UCSD-AML1 (cell line): ENCODE measurements at regions not wholly inside any gene's neighbourhood (a gene's known extent, or its start where the extent isn't known, plus 50 kb on each side); places are given as distances from the start of the nearest gene placed in this dataset.

ENCODE experiments used
- DNase-seq: peaks from one replicate; lab custom pipeline; 2025; ENCODE audit not compliant: unreplicated experiment; lab: John Stamatoyannopoulos, UW

GRCh38 chr13:94968757-94969086, 256.4 kb upstream of the SOX21 start:
- DNase-seq = no peak

DNA sequence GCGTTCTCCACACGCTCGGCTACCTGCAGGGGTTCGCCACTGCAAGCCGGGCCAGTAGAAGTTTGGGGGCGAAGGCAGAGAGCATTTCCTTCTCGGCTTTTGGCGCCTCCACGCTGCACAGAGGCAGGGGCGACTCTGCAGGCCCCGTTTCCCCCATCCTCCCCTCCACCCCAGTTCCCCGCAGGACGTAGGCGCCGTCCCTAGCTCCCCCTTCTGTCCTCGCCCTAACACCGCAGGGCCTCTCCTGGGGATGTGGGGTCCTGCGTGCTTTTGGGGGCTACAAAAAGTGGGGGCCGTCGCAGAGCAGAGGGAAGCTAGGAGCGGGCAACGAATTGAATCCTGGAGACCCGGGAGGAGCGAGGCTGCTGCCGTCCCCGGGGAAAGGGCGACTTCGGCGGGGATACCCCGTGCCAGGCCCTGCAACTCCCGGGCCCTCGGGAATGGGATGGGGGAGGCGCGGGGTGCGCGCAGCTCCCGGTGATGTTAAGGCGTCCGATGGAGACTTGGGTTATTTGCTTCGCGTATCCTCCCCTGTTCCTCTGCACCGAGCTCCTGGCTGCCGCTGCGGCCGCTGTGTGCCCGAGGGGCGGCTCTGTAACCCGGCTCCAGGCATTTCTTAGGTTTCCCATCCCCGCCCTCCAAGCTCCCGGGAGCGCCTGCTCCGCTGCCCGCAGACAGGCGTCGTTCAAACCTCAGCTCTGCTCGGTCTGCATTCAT, 255.9 kb upstream of the SOX21 start:
- DNase-seq = no peak

GRCh38 chr13:94967183-94968039, 255.1 kb upstream of the SOX21 start:
- no peak for DNase-seq

DNA sequence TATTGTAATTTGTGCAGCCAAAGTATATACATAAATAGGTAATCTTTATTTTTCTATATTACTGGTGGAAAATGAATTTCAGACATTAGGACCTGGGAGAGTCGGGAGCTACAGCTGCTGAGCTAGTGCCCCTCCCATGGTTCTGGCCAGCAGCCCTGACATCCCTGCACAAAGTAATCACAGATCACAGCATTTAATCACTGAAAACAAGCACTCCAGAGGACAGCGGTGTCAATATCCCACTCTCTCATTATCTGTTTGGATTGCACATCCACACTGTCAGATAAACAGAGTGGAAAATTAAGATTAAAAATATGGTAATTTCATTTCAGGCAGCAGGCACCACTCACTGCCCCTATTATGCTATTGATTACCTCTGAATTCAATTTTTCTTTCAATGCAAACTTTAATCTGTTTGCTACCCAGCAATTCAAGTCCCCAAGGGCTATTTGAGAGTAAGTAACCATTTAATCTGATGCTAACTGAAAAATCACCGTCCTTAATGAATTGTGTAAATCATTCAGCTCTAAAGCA, 254.1 kb upstream of the SOX21 start:
- no peak for DNase-seq

- DNase-seq = no peak
Observed at GRCh38 chr13:94959626-94960025, 247.3 kb upstream of the SOX21 start.

DNA sequence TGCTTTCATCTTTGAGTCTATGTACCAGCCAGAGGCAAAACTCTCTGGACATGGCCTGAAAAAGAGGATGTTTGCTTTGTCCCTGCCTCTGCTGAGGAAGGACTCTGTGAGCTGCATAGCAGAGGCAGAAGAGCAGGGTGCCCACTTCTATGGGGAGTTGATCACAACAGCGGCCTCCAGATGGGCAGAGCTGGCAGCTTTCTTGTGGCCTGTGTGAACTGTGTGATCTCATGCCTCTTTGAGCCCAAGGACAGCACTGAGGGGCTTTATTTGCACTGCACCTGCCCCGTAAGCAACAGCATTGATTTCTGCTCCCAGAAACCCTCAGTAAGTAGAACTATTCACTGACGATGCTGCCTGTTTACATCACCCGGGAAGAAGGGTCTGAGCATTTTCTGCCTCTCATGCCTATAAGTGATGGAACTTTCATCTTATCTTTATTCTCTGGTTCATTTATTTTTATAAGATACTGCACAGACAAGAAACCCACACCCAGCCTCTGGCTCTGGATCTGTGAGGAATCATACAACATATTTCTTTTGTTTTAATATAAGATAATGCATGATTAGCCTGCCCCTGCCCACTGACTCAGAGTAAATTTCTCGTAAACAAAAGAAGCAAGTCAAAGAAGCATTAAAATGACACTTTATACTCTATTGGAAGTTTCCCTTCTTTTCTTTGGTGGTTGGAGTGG, 244.2 kb upstream of the SOX21 start:
- DNase-seq = no peak

- DNase-seq = no peak
Observed at GRCh38 chr13:94952787-94953186, 240.4 kb upstream of the SOX21 start.

DNA sequence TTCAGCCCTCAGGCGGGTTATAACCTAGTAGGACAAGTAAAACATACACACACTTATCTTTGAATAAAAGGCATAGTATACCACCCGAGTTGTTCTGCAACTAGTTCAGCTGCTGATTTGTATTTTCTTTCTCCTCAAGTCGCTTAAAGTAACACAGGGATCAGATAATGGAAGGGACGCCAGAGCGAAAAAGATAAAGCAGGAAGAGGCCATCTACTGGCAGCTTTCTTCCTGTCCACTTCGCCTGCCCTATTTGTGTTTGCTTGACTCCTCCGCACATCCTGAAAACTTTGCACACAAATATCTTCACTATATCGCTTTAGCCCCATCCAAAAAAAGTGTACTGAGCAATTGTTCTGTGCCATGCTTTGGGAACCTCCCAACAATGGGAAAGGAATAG, 238.0 kb upstream of the SOX21 start:
- no peak for DNase-seq

- no peak for DNase-seq
Observed at GRCh38 chr13:94947965-94948371, 235.6 kb upstream of the SOX21 start.

DNA sequence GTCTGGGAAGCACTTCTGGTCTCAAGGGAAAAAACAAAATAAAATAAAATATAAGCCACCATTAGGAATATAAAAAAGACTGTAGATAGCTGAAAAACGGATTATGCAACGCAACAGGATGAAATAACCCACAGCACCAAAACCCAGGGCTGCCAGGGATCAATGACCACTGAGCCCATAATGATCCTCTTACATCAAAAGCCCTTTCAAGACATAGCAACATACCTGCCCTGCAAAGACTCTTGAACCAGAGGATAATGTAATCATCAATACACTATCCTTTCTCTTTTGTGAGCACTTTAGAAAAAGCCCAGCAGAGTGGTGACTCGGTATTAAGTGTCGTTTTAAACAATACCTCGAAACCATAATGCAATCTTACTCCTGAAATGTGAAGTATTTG, 235.0 kb upstream of the SOX21 start:
- no peak for DNase-seq

DNA sequence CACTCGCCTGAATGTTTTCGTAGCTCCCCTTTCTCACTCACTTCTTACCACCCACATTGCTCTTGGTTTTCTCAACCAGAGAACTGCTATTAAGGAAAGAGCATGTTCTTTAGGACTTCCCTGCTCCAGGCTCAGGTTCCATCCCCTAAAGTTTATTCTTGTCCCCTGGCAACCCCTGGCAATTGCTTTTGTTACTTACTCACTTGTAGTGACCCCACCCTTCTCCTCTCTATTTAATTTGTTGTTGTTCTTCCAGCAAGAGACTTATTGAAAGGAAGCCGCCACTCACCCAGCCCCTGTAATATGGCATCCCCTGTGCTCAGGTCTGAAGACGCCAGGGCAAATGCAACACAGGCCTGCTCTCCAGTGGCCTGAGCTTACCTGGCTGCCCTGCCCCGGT, 233.7 kb upstream of the SOX21 start:
- no peak for DNase-seq

GRCh38 chr13:94938124-94938523, 225.8 kb upstream of the SOX21 start:
- no peak for DNase-seq

DNA sequence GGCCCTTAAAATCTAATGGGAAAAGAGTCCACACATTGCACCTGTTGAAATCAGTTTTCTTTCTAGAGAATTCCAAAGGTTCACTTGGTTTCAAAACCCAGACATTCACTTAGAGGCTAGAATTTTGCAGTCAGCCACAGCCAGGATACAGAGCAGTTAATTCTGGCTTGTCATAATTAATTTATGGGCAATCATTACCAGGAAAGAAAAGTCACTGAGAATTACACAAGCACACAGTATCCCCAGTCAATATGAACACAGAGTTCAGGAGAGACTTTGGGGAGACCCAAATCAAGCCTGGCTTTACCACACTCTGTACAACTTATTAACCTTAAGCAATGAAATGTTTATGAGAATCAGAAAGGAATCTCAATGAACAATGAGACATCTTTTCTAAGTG, 224.3 kb upstream of the SOX21 start:
- DNase-seq = no peak

GRCh38 chr13:94933936-94934335, 221.6 kb upstream of the SOX21 start:
- DNase-seq = no peak

DNA sequence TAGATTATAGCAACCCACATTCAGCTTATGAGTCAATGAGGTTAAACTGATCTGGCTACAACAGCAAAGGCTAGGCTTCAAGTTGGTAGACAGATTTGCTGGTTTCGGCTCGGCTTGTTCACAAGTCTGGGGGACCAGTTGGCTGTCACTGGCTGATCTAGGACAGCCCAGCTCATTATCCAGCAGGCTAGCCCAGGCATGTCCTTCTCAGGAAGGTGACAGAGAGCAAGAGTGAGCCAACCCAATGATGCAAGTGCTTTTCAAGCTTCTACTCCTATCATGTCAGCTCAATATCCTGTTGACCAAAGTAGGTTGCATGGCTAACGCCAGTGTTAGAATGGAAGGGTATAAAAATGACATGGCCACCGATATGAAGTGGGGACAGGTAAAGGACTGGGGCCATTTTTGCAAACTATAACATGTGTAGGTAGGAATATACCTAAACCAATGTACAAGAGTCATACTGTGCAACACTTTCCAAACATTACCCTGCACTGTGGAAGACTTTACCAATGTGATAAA, 220.9 kb upstream of the SOX21 start:
- DNase-seq = no peak

- no peak for DNase-seq
Observed at GRCh38 chr13:94928127-94928775, 215.9 kb upstream of the SOX21 start.

GRCh38 chr13:94925263-94925662, 212.9 kb upstream of the SOX21 start:
- DNase-seq = no peak

DNA sequence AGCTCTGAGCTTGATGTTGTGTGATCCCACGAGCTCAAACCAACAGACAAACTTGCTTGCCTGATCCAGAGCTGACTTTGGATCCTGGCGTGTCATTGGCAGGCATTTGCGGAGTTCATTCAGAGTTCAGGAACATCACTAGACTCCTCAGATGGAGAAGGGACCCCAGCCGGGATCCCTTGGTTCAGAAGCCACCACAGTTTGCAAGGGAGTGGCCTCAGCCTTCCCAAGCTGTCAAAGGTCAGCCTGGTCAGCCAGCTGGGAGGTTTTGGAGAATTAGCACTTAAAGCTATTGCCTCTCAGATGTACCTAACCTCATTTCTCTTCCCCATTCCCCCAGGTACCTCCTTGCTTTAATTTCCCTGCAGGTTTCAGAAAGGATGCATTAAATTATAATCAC, 208.8 kb upstream of the SOX21 start:
- no peak for DNase-seq

DNA sequence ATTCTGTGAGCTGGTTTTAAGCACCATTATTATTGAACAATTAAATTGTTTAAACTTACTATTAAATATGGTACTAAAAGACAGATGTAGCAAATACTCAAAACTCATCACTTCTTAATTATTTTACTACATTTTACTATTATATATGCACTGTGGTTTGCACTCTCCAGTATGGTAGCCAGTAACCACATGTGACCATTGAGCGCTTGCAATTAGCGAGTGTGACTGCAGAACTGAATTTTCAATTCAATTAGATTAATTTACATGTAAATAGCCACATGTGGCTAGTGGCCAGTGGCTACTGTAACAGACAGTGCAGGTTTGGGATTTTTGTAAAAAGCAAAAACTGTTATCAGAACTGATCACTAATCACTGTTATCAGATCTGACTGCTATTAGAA, 208.2 kb upstream of the SOX21 start:
- no peak for DNase-seq

DNA sequence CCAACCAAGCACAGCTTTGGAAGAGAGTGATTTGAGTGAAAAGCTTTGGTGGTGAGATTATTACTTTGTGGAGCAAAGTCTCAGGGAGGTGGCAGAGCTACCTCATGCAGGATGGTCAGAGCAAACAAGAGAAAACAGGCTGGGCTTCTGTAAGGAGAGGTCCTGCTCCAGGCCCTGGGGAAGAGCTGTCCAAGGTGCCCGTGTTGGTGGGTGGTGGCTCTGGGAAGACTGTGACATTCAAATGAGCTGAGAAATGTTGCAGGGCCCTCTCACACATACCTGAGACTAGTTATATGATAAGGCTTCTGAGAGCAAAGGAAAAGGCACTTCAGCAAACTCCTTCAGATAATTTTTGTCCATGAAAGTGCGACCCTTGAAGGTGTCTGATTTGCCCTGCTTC, 205.5 kb upstream of the SOX21 start:
- no peak for DNase-seq

DNA sequence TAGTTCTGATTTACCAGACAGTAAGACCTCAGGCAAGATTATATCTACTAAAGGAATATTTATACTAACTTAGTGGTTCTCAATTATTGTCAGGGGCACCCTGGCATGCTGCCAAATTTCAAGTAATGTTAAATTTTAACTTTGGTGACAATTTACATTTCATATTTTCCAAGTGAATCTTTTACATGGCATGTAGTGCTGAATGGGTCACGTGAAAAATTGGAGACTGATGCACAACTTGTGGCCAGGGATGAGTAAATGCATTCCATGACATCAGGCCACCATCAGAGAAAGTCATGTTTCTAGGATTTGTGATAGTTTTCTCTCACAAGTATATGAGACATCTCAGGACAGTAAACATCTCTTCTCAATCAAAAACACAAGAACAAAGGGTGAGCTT, 202.6 kb upstream of the SOX21 start:
- DNase-seq = no peak
